ENCODE measurements at regions not wholly inside any gene's neighbourhood (a gene's known extent, or its start where the extent isn't known, plus 50 kb on each side); places are given as distances from the start of the nearest gene placed in this dataset.

DNA sequence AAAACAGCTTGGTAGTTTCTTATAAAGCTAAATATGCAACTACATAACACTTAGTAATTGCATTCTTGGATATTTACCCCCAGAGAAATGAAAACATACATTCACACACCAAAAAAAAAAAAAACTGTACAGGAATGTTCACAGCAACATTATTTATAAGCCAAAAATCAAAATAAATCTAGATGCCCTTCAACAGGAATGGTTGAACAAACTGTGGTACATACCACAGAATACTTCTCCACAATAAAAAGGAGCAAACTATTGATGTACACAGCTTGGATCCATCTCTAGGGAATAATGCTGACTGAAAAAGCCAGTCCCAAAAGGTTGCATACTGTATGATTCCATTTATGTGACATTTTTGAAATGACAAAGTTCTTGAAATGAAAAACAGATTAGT is 62.1 kb upstream of the SLC38A4 start:
- TF ChIP-seq NFRKB (IDR thresholded peaks at IDR 0.05): no peak
- no peak for TF ChIP-seq HDGF (IDR thresholded peaks at IDR 0.05; ENCODE audit: borderline replicate concordance)
- no peak for TF ChIP-seq LEF1 (IDR thresholded peaks at IDR 0.05; ENCODE audit: borderline replicate concordance)
- TF ChIP-seq FOXM1 (IDR thresholded peaks at IDR 0.05; ENCODE audit: borderline replicate concordance): no peak
- TF ChIP-seq TARDBP (IDR thresholded peaks at IDR 0.05): no peak
- TF ChIP-seq FOXK2 (IDR thresholded peaks at IDR 0.05): no peak
- no peak for TF ChIP-seq ARNT (IDR thresholded peaks at IDR 0.05)
- no peak for TF ChIP-seq SUZ12 (IDR thresholded peaks at IDR 0.05)
- TF ChIP-seq BHLHE40 (IDR thresholded peaks at IDR 0.05; ENCODE audit: borderline replicate concordance): no peak
- no peak for TF ChIP-seq SP1 (IDR thresholded peaks at IDR 0.05)
- TF ChIP-seq ZNF384 (IDR thresholded peaks at IDR 0.05): no peak
- TF ChIP-seq L3MBTL2 (conservative IDR thresholded peaks at IDR 0.05): no peak
- TF ChIP-seq ELF4 (IDR thresholded peaks at IDR 0.05): no peak
- TF ChIP-seq FOXA1 (IDR thresholded peaks at IDR 0.05): no peak

Data from HEK293T (cell line).